ENCODE measurements at regions not wholly inside any gene's neighbourhood (a gene's known extent, or its start where the extent isn't known, plus 50 kb on each side); places are given as distances from the start of the nearest gene placed in this dataset.

GRCh38 chr7:36802459-36803135 lies 78.3 kb upstream of the AOAH start:
- TF ChIP-seq POLR2A (IDR thresholded peaks at IDR 0.05), result no peak
- TF ChIP-seq, protein P1, sequence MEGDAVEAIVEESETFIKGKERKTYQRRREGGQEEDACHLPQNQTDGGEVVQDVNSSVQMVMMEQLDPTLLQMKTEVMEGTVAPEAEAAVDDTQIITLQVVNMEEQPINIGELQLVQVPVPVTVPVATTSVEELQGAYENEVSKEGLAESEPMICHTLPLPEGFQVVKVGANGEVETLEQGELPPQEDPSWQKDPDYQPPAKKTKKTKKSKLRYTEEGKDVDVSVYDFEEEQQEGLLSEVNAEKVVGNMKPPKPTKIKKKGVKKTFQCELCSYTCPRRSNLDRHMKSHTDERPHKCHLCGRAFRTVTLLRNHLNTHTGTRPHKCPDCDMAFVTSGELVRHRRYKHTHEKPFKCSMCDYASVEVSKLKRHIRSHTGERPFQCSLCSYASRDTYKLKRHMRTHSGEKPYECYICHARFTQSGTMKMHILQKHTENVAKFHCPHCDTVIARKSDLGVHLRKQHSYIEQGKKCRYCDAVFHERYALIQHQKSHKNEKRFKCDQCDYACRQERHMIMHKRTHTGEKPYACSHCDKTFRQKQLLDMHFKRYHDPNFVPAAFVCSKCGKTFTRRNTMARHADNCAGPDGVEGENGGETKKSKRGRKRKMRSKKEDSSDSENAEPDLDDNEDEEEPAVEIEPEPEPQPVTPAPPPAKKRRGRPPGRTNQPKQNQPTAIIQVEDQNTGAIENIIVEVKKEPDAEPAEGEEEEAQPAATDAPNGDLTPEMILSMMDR (IDR thresholded peaks at IDR 0.05), result no peak

All from lower leg skin (tissue), 3 donors.